ENCODE measurements at regions not wholly inside any gene's neighbourhood (a gene's known extent, or its start where the extent isn't known, plus 50 kb on each side); places are given as distances from the start of the nearest gene placed in this dataset.

DNA sequence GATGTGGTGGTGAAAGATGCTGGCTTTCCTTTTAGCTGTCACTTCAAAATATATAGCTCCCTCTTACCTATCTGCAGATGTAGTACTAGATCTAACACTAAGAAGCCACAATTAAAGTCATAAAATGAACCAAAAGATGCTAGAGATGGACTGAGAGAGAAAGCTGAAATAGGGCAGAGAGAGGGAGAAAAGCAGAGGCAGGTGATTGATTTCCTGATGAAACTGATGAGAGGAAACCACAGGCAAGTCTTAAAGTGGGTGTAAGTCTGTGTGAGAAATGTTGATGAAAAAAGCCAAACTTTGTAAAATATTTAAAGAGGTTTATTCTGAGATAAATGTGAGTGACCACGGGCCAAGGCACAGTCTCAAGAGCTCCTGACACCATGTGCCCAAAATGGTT is 194.3 kb upstream of the MBL2 start:
- FAIRE-seq (no peak), DNase-seq (ENCODE audit: low read depth, low spot score) (no peak)
- H3K4me3 ChIP-seq (ENCODE audit: control insufficient read depth in 2 of 3, extremely low read depth in 1 of 3, insufficient read depth in 2 of 3, low read depth in 1 of 3, low read length in 3 of 3), result no peak overlapping the region
- no peak overlapping the region for H3K9ac ChIP-seq (ENCODE audit: control insufficient read depth, extremely low read depth, insufficient read depth, low read length)
- H4K20me1 ChIP-seq (ENCODE audit: control insufficient read depth, extremely low read depth, insufficient read depth, low read length), result no peaks in the 10 kb centered on the region
- no peaks in the 10 kb centered on the region for H3K36me3 ChIP-seq (ENCODE audit: control insufficient read depth in 2 of 2, extremely low read depth in 1 of 2, insufficient read depth in 2 of 2, low read length in 2 of 2)
- H2AFZ ChIP-seq (ENCODE audit: control insufficient read depth, low read length), result no peak overlapping the region
- no peaks in the 10 kb centered on the region for H3K79me2 ChIP-seq (ENCODE audit: control insufficient read depth, insufficient read depth, low read length)
- H3K27me3 ChIP-seq (ENCODE audit: control insufficient read depth, extremely low read depth, insufficient read depth, low read length), result no peaks in the 10 kb centered on the region
- TF ChIP-seq EZH2 (IDR thresholded peaks at IDR 0.05; ENCODE audit: low read length), result no peak
- TF ChIP-seq, protein P1, sequence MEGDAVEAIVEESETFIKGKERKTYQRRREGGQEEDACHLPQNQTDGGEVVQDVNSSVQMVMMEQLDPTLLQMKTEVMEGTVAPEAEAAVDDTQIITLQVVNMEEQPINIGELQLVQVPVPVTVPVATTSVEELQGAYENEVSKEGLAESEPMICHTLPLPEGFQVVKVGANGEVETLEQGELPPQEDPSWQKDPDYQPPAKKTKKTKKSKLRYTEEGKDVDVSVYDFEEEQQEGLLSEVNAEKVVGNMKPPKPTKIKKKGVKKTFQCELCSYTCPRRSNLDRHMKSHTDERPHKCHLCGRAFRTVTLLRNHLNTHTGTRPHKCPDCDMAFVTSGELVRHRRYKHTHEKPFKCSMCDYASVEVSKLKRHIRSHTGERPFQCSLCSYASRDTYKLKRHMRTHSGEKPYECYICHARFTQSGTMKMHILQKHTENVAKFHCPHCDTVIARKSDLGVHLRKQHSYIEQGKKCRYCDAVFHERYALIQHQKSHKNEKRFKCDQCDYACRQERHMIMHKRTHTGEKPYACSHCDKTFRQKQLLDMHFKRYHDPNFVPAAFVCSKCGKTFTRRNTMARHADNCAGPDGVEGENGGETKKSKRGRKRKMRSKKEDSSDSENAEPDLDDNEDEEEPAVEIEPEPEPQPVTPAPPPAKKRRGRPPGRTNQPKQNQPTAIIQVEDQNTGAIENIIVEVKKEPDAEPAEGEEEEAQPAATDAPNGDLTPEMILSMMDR (optimal IDR thresholded peaks at IDR 0.05 in 1 of 3, IDR thresholded peaks at IDR 0.05 in 1 of 3, conservative IDR thresholded peaks at IDR 0.05 in 1 of 3; ENCODE audit: extremely low read depth in 1 of 3, insufficient read depth in 2 of 3, low read length in 3 of 3), result no peak
- no peaks in the 10 kb centered on the region for H3K4me1 ChIP-seq (ENCODE audit: control insufficient read depth, extremely low read depth, insufficient read depth, low read length)
- H3K4me2 ChIP-seq (ENCODE audit: control insufficient read depth, extremely low read depth, insufficient read depth, low read depth, low read length), result no peak overlapping the region
- H3K27ac ChIP-seq (ENCODE audit: control insufficient read depth, insufficient read depth, low read length), result no peak overlapping the region
- H3K9me3 ChIP-seq (ENCODE audit: control insufficient read depth, low read depth, low read length), result no peaks in the 10 kb centered on the region
- no peaks in the 10 kb centered on the region for H3K9me1 ChIP-seq (ENCODE audit: control insufficient read depth, extremely low read depth, insufficient read depth, low read length)
- dilution Hi-C loops (cut with MboI; ENCODE audit: extremely low pct_ligation_motif_present, low sequenced_read_pairs), result no loop called here

- DNase-seq (ENCODE audit: low read depth, low spot score) (no peak), FAIRE-seq (no peak)
- dilution Hi-C loops (cut with MboI; ENCODE audit: extremely low pct_ligation_motif_present, low sequenced_read_pairs), result no loop called here
Observed at GRCh38 chr10:52965938-52966401, 193.4 kb upstream of the MBL2 start.

GRCh38 chr10:52965509-52965908 is 192.9 kb upstream of the MBL2 start:
- H3K4me1 ChIP-seq (ENCODE audit: control insufficient read depth, extremely low read depth, insufficient read depth, low read length), result no peaks in the 10 kb centered on the region
- no peaks in the 10 kb centered on the region for H3K9me3 ChIP-seq (ENCODE audit: control insufficient read depth, low read depth, low read length)
- no peak overlapping the region for H3K4me3 ChIP-seq (ENCODE audit: control insufficient read depth in 2 of 3, extremely low read depth in 1 of 3, insufficient read depth in 2 of 3, low read depth in 1 of 3, low read length in 3 of 3)
- H3K9ac ChIP-seq (ENCODE audit: control insufficient read depth, extremely low read depth, insufficient read depth, low read length), result no peak overlapping the region
- no peaks in the 10 kb centered on the region for H3K9me1 ChIP-seq (ENCODE audit: control insufficient read depth, extremely low read depth, insufficient read depth, low read length)
- H4K20me1 ChIP-seq (ENCODE audit: control insufficient read depth, extremely low read depth, insufficient read depth, low read length), result no peaks in the 10 kb centered on the region
- no peaks in the 10 kb centered on the region for H3K79me2 ChIP-seq (ENCODE audit: control insufficient read depth, insufficient read depth, low read length)
- FAIRE-seq, result no peak
- no peak overlapping the region for H3K27ac ChIP-seq (ENCODE audit: control insufficient read depth, insufficient read depth, low read length)
- H2AFZ ChIP-seq (ENCODE audit: control insufficient read depth, low read length), result peak overlapping the region; percentile 65
- dilution Hi-C loops (cut with MboI; ENCODE audit: extremely low pct_ligation_motif_present, low sequenced_read_pairs), result no loop called here
- H3K4me2 ChIP-seq (ENCODE audit: control insufficient read depth, extremely low read depth, insufficient read depth, low read depth, low read length), result no peak overlapping the region
- DNase-seq (ENCODE audit: low read depth, low spot score), result no peak
- no peaks in the 10 kb centered on the region for H3K36me3 ChIP-seq (ENCODE audit: control insufficient read depth in 2 of 2, extremely low read depth in 1 of 2, insufficient read depth in 2 of 2, low read length in 2 of 2)
- no peaks in the 10 kb centered on the region for H3K27me3 ChIP-seq (ENCODE audit: control insufficient read depth, extremely low read depth, insufficient read depth, low read length)
- TF ChIP-seq, protein P1 (optimal IDR thresholded peaks at IDR 0.05 in 1 of 3, IDR thresholded peaks at IDR 0.05 in 1 of 3, conservative IDR thresholded peaks at IDR 0.05 in 1 of 3; ENCODE audit: extremely low read depth in 1 of 3, insufficient read depth in 2 of 3, low read length in 3 of 3), result no peak
- TF ChIP-seq EZH2 (IDR thresholded peaks at IDR 0.05; ENCODE audit: low read length), result no peak

More at GRCh38 chr10:52965938-52966401, 193.4 kb upstream of the MBL2 start:
- H3K9me1 ChIP-seq (ENCODE audit: control insufficient read depth, extremely low read depth, insufficient read depth, low read length), result no peaks in the 10 kb centered on the region
- H3K9me3 ChIP-seq (ENCODE audit: control insufficient read depth, low read depth, low read length), result no peaks in the 10 kb centered on the region
- H3K4me1 ChIP-seq (ENCODE audit: control insufficient read depth, extremely low read depth, insufficient read depth, low read length), result no peaks in the 10 kb centered on the region
- H3K27me3 ChIP-seq (ENCODE audit: control insufficient read depth, extremely low read depth, insufficient read depth, low read length), result no peaks in the 10 kb centered on the region
- no peaks in the 10 kb centered on the region for H3K36me3 ChIP-seq (ENCODE audit: control insufficient read depth in 2 of 2, extremely low read depth in 1 of 2, insufficient read depth in 2 of 2, low read length in 2 of 2)
- no peak overlapping the region for H3K27ac ChIP-seq (ENCODE audit: control insufficient read depth, insufficient read depth, low read length)
- peak overlapping the region; percentile 65 for H2AFZ ChIP-seq (ENCODE audit: control insufficient read depth, low read length)
- H3K9ac ChIP-seq (ENCODE audit: control insufficient read depth, extremely low read depth, insufficient read depth, low read length), result no peak overlapping the region
- no peaks in the 10 kb centered on the region for H4K20me1 ChIP-seq (ENCODE audit: control insufficient read depth, extremely low read depth, insufficient read depth, low read length)
- H3K4me2 ChIP-seq (ENCODE audit: control insufficient read depth, extremely low read depth, insufficient read depth, low read depth, low read length), result no peak overlapping the region
- no peak for TF ChIP-seq EZH2 (IDR thresholded peaks at IDR 0.05; ENCODE audit: low read length)
- H3K4me3 ChIP-seq (ENCODE audit: control insufficient read depth in 2 of 3, extremely low read depth in 1 of 3, insufficient read depth in 2 of 3, low read depth in 1 of 3, low read length in 3 of 3), result no peak overlapping the region
- no peaks in the 10 kb centered on the region for H3K79me2 ChIP-seq (ENCODE audit: control insufficient read depth, insufficient read depth, low read length)
